K562 (cell line): ENCODE measurements at regions not wholly inside any gene's neighbourhood (a gene's known extent, or its start where the extent isn't known, plus 50 kb on each side); places are given as distances from the start of the nearest gene placed in this dataset.

Source experiments
- ARNT ChIP-seq, 2 experiments: fragments of 450-650 bp; IDR thresholded peaks; 2 replicates each; pipeline ENCODE4 v1.6.1; 2016; ENCODE audit warnings: mild to moderate bottlenecking in 1 of 2
- BRD9 ChIP-seq: fragments of 450-650 bp; IDR thresholded peaks from 2 replicates; pipeline ENCODE4 v1.6.1; 2018; ENCODE audit warnings: low read depth; ENCODE audit not compliant: partially characterized antibody
- CC2D1A ChIP-seq: fragments of 450-650 bp; IDR thresholded peaks from 2 replicates; pipeline ENCODE4 v1.6.1; 2017; ENCODE audit warnings: mild to moderate bottlenecking
- EGR1 ChIP-seq: fragments of 450-650 bp; conservative IDR thresholded peaks from 2 replicates; pipeline ENCODE4 v1.6.1; 2017; ENCODE audit warnings: mild to moderate bottlenecking
- FUS ChIP-seq: fragments of 200-400 bp; formaldehyde crosslinking; optimal IDR thresholded peaks from 2 replicates; pipeline ENCODE3; 2017; ENCODE audit warnings: low read depth, low read length
- HINFP ChIP-seq: fragments of 450-650 bp; conservative IDR thresholded peaks from 2 replicates; pipeline ENCODE4 v1.6.1; 2016; ENCODE audit warnings: missing genetic modification characterization, low read depth, mild to moderate bottlenecking, control low read depth, missing compliant biosample characterization
- JUN ChIP-seq, 2 experiments: sonication (generic) in 1 of 2; formaldehyde crosslinking in 1 of 2; IDR thresholded peaks; 2 replicates each; pipeline versions ENCODE4 v1.6.1 to v1.8.0; 2012 to 2022; ENCODE audit warnings: borderline replicate concordance in 2 of 2, mild to moderate bottlenecking in 2 of 2, improper control_type of control experiment in 1 of 2, low read depth in 1 of 2, low read length in 1 of 2, missing genetic modification reagents in 1 of 2
- MED1 ChIP-seq: sonication (generic); formaldehyde crosslinking; IDR thresholded peaks from 2 replicates; pipeline ENCODE4 v1.8.1; 2023; ENCODE audit warnings: missing genetic modification reagents, borderline replicate concordance
- RBM14 ChIP-seq: fragments of 200-400 bp; formaldehyde crosslinking; IDR thresholded peaks from 2 replicates; pipeline ENCODE4 v1.6.1; 2018; ENCODE audit warnings: low read depth, mild to moderate bottlenecking, low read length, moderate library complexity, borderline replicate concordance; ENCODE audit not compliant: insufficient read depth
- SRF ChIP-seq, 2 experiments: fragments of 250-450, 450-650 bp in 1 of 2; sonication (Bioruptor Pico) in 1 of 2; sonication (generic) in 1 of 2; formaldehyde crosslinking; IDR thresholded peaks; 2 replicates each; pipeline versions ENCODE4 v1.5.0 to v1.5.1; 2020 to 2022; ENCODE audit warnings: mild to moderate bottlenecking in 1 of 2, missing genetic modification reagents in 1 of 2
- SRSF7 ChIP-seq: fragments of 200-400 bp; formaldehyde crosslinking; optimal IDR thresholded peaks from 2 replicates; pipeline ENCODE3; 2017; ENCODE audit warnings: mild to moderate bottlenecking, low read depth, low read length
- TAF1 ChIP-seq: IDR thresholded peaks from 2 replicates; pipeline ENCODE4 v1.6.1; 2011; ENCODE audit warnings: mild to moderate bottlenecking, low read length, moderate library complexity; ENCODE audit not compliant: insufficient read depth, control insufficient read depth, severe bottlenecking; ENCODE audit errors: extremely low read depth
- ZBTB40 ChIP-seq, 2 experiments: fragments of 450-650 bp in 1 of 2; sonication (generic) in 1 of 2; formaldehyde crosslinking in 1 of 2; IDR thresholded peaks; 2 replicates each; pipeline versions ENCODE4 v1.7.1 to v1.9.0; 2016 to 2022; ENCODE audit warnings: inconsistent platforms in 1 of 2, mild to moderate bottlenecking in 1 of 2, missing genetic modification reagents in 1 of 2
- ZKSCAN3 ChIP-seq: fragments of 250-450 bp; sonication (Bioruptor Pico); IDR thresholded peaks from 2 replicates; pipeline ENCODE4 v1.4.0; 2020
- ZNF584 ChIP-seq: fragments of 200-800 bp; sonication (Bioruptor generic); IDR thresholded peaks from 2 replicates; pipeline ENCODE4 v1.6.1; 2016; ENCODE audit warnings: low read depth, mild to moderate bottlenecking, missing genetic modification characterization, missing compliant biosample characterization
- ZNF766 ChIP-seq: fragments of 200-800 bp; sonication (Bioruptor generic); conservative IDR thresholded peaks from 2 replicates; pipeline ENCODE4 v1.6.1; 2016; ENCODE audit warnings: missing genetic modification characterization, missing compliant biosample characterization
- ZNF780A ChIP-seq: fragments of 250-450 bp; sonication (Bioruptor Pico); IDR thresholded peaks from 2 replicates; pipeline ENCODE4 v1.5.0; 2021; ENCODE audit warnings: mild to moderate bottlenecking

- TF ChIP-seq ZBTB40 (IDR thresholded peaks at IDR 0.05) (no peak), ZBTB40 (CRISPR knock-in tag; IDR thresholded peaks at IDR 0.05) (no peak), CC2D1A (peak; percentile 55; the same call in 1 of the 2 replicates), JUN (IDR thresholded peaks at IDR 0.05; ENCODE audit: borderline replicate concordance, low read depth, low read length) (peak; percentile 82), JUN (CRISPR knock-in tag; IDR thresholded peaks at IDR 0.05; ENCODE audit: borderline replicate concordance) (no peak), EGR1 (no peak), ZKSCAN3 (CRISPR knock-in tag) (no peak), ZNF766 (peak; percentile 82), ZNF780A (CRISPR knock-in tag) (no peak), SRSF7 (no peak), MED1 (CRISPR knock-in tag) (no peak), SRF (CRISPR knock-in tag; IDR thresholded peaks at IDR 0.05) (peak in 1 of 2 experiments; percentile 87; a peak in 3 of 4 replicates), RBM14 (no peak), ZNF584 (CRISPR knock-in tag) (no peak), ARNT (IDR thresholded peaks at IDR 0.05) (no peak), TAF1 (no peak), FUS (no peak), HINFP (no peak), BRD9 (no peak)
Observed at GRCh38 chr15:92848852-92849598, 51.1 kb upstream of the CHD2 start (continued).
